Fibroblast of skin of left quadriceps (primary cell): ENCODE measurements at regions not wholly inside any gene's neighbourhood (a gene's known extent, or its start where the extent isn't known, plus 50 kb on each side); places are given as distances from the start of the nearest gene placed in this dataset.
"Not testable (repeated sequence)": the region's sequence is repeated elsewhere in the genome, so short reads cannot be mapped to it uniquely, and the experiment has no call there.

Experiments
- DNase-seq, 2 experiments: peaks; one replicate each; pipeline ENCODE4 v3.0.0-alpha.2; 2013; ENCODE audit warnings: low read depth in 2 of 2

DNA sequence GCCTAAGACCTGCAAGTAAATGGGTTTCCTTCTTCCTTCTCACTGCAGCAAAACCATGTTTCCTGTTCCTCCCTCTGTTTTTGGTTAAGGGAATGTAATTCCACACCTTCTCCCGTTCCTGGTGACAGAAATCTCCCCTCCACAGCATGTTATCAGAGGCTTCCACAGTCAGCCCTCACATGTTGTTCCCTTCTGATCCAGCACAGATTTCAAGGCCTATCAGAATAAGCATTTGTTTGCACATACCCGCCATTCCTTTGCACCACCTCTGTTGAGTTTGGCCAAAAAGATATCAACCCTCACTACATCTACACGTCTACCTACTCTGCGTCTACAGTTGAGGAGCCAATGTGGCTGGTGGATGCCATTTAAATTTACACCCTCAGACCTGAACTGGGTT, 113.9 kb upstream of the GRM7 start:
- no peak for DNase-seq

DNA sequence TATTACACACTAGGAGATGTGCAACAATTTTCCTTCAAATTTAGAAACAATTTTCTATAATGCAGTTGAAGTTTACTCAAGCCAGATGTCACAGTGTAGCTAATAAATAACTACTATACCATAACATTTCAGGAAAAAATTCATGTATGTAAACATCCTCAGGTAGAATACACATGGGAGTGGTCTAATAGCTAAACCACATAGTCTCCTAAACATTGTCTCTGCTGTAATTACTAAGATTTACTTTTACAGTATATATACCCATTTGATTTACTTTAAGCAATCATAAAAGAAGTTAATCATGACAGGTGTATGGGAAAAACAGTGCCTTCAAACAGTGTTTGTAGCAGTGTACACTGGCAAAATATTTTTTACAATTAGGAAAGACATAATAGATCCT, 110.1 kb upstream of the GRM7 start:
- no peak for DNase-seq

DNA sequence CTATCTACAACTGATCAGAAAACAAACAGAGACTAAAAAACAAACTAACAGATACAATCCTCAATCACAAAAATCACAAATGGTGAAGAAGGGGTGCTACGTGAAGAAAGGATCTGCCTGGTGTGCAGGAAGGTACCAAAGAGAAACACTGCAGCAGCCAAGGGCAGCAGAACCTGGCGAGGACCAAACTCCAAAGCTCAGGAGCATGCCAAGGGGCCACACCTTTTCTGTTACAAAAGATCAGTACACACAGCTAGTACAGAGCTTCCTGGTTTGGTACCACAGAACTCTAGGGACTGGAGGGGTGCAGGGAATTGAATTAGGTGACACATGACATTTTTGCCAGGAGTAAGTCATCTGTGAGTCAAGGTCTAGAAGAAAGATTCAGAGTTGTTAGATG, 107.4 kb upstream of the GRM7 start:
- DNase-seq = no peak

DNA sequence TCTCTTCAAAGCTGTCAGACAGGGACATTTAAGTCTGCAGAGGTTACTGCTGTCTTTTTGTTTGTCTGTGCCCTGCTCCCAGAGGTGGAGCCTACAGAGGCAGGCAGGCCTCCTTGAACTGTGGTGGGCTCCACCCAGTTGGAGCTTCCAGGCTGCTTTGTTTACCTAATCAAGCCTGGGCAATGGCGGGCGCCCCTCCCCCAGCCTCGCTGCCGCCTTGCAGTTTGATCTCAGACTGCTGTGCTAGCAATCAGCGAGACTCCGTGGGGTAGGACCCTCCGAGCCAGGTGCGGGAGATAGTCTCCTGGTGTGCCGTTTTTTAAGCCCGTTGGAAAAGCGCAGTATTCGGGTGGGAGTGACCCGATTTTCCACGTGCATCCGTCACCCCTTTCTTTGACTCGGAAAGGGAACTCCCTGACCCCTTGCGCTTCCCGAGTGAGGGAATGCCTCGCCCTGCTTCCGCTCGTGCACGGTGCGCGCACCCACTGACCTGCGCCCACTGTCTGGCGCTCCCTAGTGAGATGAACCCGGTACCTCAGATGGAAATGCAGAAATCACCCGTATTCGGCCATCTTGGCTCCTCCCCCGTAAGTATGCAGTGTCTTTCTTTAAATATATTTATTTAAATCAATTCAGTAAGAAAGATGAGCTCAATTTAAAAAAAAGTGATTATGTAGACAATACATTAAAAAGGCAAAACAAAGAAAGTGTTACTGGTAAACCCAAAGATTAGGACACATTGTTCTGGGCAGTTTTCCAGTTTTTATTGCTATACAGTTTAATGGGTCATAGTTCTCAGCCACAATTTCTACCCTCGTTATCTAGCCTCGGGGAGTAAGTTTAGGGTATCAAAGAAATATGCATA, 91.2 kb upstream of the GRM7 start:
- not testable (repeated sequence) for DNase-seq

DNA sequence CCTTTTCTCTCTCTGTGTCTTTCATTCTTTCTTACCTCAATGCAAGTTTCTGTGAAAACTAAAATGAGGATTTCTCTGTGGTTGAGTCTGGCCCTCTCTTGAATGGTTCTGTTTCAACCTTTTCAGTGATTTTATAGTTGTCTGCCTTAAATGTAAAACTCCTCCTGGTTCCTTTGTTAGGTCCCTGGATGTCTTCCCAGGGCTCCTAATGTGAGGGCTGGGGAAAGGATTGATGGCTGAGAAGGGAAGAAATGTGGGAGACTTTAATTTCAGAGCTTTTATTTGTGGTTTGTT, 90.6 kb upstream of the GRM7 start:
- DNase-seq = no peak

DNA sequence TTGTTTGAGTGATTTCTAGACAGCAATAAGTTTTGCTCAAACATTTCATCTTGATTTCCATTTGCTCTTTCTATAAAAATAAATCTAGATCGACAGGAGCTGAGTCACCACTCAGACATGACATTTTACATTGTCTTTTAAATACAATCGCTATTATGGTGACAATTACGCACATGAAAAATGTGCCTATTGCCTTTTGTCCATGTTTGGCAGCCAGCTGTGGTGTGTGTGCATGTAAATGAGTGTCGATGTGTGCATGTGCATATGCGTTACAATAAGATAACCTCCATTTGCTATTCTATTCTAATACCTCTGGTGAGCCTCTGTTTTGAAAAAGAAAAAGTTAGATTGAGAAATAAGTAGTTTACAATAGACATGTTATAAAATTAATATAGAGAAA, 89.7 kb upstream of the GRM7 start:
- DNase-seq = no peak

DNA sequence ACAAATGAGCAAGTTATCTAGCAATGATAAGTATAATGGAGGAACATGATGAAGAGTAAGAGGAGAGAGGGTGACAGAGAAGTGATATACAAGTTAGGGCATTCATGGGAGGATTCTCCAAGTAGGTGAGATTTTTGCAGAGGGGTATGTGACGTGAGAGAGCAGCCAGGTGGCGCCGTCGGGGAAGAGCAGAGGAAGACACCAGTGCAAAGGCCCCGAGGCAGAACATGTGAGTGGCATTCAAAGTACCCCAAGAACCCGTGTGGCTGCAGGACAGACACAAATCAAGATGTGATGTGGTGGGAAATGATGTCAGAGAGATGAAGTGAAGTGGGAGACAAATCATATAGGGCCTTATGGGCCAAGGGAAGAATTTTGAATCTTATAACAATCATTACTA, 81.8 kb upstream of the GRM7 start:
- no peak for DNase-seq

DNA sequence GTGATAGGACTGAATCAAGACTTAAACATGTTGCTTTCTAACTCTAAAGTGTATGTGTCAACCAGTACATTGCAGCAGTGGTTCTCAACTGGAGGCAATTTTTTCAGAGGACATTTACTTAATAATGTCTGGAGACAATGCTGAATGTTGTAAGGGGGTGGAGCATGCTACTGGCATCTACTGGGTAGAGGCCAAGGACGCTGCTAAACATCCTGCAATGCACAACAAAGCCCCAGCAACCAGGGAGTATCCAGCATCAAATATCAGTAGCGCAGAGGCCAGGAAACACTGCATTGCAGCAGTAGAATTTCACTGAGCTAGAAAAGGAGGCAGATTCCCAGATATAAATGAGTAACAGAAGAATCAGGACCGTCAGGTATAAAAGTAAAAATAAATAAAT, 79.8 kb upstream of the GRM7 start:
- DNase-seq = no peak

DNA sequence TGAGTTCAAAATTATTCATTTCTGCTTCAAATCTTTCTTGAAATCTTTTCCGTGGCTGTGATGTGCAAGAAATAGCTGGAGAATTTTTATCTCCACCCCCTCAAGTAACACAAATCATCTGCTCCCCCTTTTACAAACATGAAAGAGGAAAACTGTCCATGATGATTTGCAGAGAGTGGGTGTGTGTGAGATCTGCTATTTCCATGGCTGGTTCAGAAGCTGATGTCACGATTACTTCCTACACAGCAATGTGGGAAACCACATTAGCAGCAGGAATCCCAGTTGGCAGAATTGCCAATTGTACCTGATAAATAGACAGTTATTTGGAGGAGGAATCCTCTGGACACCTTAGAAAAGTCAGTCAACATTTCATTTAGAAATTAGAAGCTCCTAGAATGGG, 75.2 kb upstream of the GRM7 start:
- DNase-seq = no peak

DNA sequence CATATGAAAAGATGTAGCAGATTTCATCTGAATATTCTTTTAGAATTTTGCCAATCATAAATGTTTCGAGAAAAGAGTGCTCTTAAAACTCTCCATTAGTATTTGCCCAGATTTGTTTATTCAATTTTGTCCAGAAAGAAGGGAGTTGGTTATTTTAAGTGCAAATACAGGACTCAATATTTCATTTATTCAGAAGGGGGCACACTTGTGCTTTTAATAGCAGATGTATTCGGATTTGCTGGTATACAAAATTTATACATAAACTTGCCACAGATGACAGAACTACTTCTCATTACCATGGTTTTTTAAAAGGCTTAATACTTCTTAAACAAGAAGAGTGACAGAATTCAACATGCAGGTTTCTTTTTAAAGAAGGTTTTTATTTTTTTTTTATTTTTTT, 69.8 kb upstream of the GRM7 start:
- DNase-seq = no peak

DNA sequence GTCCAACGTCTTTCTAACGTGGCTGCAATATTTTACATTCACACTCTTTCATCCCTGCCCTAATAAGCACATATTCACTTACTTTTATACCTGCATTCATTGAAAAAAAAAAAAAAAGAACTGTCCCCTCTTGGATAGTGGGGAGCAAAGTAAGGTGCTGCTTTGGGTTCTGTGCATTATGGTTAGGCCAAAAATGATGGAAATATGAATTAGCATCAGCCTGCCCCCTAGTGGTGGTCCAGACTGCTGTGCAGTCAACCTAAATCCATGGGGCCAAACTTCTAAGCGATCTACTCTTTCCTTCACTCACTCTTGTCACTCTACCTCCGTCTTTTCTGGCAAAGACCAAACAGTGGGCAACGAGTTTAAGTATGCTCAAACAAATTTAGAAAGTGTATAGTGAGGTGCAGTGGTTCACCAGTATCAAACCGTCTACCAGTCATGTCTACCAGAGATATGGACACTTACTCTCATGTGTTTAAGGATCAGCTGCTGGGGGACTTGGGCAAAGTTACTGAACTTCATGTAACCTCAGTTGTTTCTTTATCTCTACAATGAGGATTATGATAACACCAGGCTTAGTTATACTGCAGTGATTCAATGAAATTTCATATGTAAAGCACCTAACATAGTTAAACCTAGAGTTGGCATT, 61.5 kb upstream of the GRM7 start:
- DNase-seq = no peak

DNA sequence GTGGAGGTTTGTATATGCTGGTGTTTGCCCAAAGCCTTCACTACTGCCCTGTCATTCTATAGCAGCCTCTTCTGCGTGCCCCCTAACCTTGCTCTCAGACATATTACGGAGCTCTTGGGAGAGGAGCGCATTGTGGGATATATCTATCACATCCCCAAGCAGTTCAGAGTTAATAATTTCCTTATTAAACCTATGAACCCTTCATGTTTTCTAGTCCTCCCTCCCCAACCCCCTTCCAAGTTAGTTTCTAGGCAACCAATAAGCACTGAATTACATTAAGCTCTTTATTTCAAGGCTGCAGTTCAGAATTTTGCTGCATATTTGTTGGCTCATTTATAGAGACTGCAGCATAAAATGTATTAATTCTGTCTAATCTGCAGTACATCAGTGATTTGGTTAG, 57.3 kb upstream of the GRM7 start:
- DNase-seq = no peak

DNA sequence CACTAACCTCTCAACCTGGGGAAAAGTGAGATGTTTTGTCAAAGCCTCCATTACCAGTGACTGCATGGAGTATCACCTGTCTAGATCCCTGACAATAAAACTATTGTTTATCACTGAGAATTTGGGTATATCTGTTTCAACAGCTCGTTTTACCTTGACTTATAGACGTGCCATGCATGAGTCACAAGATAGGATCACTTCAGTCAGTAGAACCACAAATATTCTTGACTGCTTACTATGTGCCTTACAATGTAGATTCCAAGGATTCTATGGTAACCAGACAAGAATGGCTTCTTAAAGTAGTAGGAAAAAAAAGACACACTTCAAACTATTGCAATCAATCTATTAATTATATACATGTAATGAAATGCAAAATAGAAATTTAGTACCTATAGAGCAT, 55.7 kb upstream of the GRM7 start:
- peak; percentile 16 to 22 for DNase-seq

DNA sequence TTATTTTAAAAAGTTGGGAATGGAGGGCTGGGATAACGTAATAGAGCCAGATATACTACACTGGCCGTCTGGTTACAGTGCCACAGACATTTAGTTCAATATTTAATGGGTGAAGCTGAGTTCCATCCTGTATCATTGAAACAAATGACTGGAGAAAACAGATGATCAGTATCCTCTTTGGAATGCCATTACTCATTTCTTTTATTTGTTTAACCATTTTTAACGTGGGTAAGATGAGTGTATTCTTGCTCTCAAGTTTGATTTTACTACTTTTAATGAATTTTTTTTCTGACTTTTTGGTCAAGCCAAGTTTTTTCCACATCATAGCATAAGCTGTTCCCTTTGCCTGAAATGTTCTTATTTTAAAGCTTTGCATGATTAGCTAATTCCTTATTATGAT, 53.9 kb upstream of the GRM7 start:
- no peak for DNase-seq

DNA sequence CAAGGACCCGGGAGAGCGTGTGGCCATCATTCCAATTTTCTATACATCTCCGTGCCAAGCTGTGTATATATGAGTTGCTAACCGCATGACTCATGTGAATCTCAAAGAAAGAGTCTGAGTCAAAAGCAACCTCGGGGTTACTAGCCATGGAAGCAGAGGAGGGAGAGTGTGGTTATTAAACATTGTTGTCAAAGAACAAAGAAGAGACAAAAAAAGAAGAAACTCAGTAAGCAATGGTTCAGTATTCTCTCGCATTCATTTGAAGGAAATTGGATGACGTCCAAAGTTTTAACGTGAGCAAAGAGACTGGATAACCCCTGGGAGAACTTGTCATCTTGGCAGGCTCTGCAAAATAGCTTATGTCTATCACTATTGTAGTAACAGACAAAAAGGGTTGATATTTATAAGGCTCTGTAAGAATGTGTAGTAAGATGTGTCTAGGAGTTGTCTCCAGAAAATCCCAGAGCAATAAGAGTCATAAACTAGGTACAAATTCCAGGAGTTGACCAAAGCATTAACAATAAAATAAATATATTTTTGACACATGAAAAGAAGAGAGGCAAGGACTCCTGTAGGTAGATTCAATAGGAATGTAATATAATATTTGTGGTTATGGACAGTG, 52.8 kb upstream of the GRM7 start:
- DNase-seq = peak; percentile 39 to 42

DNA sequence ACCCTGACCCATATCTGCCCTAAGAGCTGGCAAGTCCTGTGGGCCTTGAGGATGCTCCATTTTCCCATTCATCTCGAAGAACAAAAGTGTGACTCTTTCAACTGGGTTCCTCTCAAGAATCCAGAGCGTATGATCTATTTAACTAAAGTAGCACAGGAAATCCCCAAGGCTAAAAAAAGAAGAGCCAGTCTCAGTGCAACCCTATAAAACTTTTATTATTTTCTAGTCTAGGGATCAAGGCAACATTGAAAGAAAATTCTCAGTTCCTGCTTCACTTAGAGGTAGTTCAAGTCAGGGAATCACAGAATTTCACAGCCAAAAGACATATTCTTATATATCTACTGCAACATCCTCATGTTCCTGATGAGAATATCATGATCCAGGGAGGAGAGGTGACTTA, 51.6 kb upstream of the GRM7 start:
- no peak for DNase-seq
